HFF-Myc (cell line): ENCODE measurements at regions not wholly inside any gene's neighbourhood (a gene's known extent, or its start where the extent isn't known, plus 50 kb on each side); places are given as distances from the start of the nearest gene placed in this dataset.

Experiments
- DNase-seq: peaks from one replicate; pipeline ENCODE4 v3.0.0-alpha.2; 2011; ENCODE audit warnings: low read depth; ENCODE audit errors: extremely low read depth
- H3K4me3 ChIP-seq: replicated peaks from 2 replicates; pipeline ENCODE4 v1.5.1; 2011; ENCODE audit warnings: low read depth, mild to moderate bottlenecking, control low read depth, low read length
- CTCF ChIP-seq: IDR thresholded peaks from 2 replicates; pipeline ENCODE4 v1.5.1; 2012; ENCODE audit warnings: mild to moderate bottlenecking, low read depth, low read length, control low read depth; ENCODE audit errors: missing control alignments

- no peak overlapping the region for H3K4me3 ChIP-seq
- DNase-seq = no peak
- no peak for TF ChIP-seq CTCF
Observed at GRCh38 chr10:29947701-29948060, 111.7 kb downstream of the JCAD start.

- DNase-seq = peak; percentile 42
- no peak overlapping the region for H3K4me3 ChIP-seq
- TF ChIP-seq CTCF = no peak
Observed at GRCh38 chr10:29946953-29947700, 112.3 kb downstream of the JCAD start.

- DNase-seq = no peak
- no peak overlapping the region for H3K4me3 ChIP-seq
- TF ChIP-seq CTCF = no peak
Observed at GRCh38 chr10:29946614-29946952, 112.8 kb downstream of the JCAD start.

GRCh38 chr10:29941476-29941875 lies 117.9 kb downstream of the JCAD start:
- no peak for TF ChIP-seq CTCF
- H3K4me3 ChIP-seq = no peak overlapping the region
- no peak for DNase-seq

- TF ChIP-seq CTCF = no peak
- DNase-seq = no peak
- H3K4me3 ChIP-seq = no peak overlapping the region
Observed at GRCh38 chr10:29932991-29933390, 126.4 kb downstream of the JCAD start.

GRCh38 chr10:29931833-29932232 lies 127.6 kb downstream of the JCAD start:
- H3K4me3 ChIP-seq = no peak overlapping the region
- no peak for DNase-seq
- no peak for TF ChIP-seq CTCF

GRCh38 chr10:29929006-29929405 lies 130.4 kb downstream of the JCAD start:
- TF ChIP-seq CTCF = no peak
- DNase-seq = no peak
- no peak overlapping the region for H3K4me3 ChIP-seq
